NCI-H2171 treated with DMSO at 0.1 percent for 48 hours (cell line): ENCODE measurements at regions not wholly inside any gene's neighbourhood (a gene's known extent, or its start where the extent isn't known, plus 50 kb on each side); places are given as distances from the start of the nearest gene placed in this dataset.

Source experiments
- DNase-seq: peaks from one replicate; lab custom pipeline; 2025; lab: John Stamatoyannopoulos, UW

DNA sequence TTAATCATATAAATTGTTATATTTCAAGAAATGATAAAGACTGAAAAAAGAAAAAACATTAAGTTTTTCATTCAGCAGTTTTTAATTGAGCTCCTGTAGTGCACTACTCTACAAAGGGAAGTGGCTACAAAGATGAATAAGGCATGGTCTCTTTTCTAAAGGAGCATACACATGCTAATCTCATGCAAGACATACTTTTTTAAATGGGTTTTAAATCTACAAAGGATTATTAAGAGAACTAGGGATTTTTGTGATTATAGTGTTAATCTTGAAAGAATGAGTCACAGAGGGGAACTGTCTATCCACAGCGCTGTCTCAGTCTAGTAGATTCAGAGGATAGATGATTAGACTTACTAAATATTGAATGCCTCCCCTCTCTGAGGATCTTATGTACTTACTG, 1722.2 kb downstream of the RPA4 start:
- DNase-seq, result no peak

DNA sequence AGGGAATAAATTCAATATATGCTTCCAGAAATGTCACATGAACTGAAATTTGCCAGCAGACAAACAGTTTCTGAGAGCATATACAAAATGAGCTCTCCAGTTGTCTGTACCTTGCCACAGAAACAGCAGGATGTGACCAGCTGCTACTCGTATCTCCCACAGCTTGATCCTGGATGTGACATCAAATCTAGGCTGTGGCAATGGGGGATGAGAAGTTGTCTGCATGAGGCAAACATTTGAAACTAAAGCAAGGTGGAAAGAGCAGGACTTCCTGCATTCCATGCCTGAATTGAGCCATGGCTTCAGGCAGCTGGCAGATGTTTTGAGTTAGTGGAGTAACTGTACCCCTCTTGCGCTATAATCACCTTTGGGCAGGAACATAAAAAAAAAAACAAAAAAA, 1724.0 kb downstream of the RPA4 start:
- no peak for DNase-seq

DNA sequence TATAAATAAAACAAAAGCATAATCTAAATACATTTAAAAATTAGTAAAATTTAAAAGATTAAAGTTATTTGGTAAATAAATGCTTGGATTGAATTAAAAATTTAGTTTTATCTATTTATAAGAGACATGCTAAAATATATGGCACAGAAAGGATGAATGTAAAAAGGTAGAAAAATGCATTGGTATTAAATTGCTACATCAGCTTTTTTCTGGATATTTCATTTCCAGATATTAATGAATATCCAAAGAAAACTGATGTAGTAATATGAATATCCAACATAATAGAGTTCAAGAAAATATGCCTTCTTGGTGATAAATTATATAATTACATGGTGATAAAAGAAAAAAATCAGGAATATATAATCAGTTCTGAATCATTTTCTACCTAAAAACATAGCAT, 1743.9 kb downstream of the RPA4 start:
- no peak for DNase-seq

DNA sequence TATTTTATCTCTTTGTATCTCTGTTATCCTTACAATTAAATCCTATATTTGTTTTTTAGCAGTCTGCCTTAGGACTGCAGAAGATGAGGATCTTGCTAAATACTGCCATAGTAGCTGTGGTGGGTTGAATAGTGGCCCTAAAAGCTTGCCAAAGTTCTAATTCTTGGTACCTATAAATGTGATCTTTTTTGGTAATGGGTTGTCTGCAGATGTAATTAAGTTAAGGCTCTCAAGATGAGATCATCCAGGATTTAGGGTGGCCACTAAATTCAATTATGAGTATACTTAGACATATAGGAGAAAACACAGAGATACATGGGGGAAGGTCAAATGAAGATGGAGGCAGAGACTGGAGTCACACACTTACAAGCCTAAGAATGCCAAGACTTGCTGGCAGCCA, 1753.7 kb downstream of the RPA4 start:
- no peak for DNase-seq

DNA sequence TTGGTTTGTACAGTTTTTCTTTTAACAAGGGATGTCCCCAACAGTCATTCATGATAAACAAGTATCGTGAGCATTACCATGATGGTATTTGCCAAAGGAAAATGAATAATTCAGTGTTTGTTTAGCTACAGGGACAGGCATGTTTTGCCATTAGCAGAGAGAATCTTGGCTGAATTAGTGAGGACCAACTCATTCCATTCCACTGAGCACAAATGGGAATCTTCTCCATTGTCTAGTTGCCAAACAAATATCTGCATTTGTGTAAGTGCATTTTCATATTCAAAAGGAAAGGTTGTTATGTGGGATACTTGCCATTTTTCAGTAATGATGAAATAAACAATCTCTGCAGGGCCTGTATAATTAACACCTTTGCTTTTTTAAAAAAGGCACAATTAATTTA, 1762.6 kb downstream of the RPA4 start:
- no peak for DNase-seq

DNA sequence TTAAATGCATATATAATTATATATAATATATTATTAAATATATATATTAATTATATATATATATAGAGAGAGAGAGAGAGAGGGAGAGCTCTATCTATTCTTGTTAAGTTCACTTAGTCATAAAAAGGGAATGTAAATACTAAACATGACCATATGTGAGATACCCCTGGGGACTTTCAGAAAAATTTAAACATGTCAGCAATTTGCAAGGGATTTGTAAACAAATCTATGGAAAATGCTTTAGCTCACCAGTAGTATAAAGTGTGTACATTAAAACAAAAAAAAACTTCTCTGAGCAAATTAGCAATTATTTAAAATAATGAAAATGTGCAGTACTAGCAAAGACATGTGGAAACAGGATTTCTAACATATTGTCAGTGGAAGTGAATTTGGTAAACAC, 1755.5 kb downstream of the PCDH19 start:
- no peak for DNase-seq
